HG02642 (cell line): ENCODE measurements at regions not wholly inside any gene's neighbourhood (a gene's known extent, or its start where the extent isn't known, plus 50 kb on each side); places are given as distances from the start of the nearest gene placed in this dataset.
A peak's percentile ranks its signal among the peaks of the same experiment; 100 is the strongest.

ENCODE experiments used
- ATAC-seq: cut with Tn5 transposase; IDR thresholded peaks from one replicate; pipeline ENCODE4 v1.9.1; 2021; ENCODE audit warnings: mild to moderate bottlenecking; ENCODE audit not compliant: unreplicated experiment, poor library complexity

DNA sequence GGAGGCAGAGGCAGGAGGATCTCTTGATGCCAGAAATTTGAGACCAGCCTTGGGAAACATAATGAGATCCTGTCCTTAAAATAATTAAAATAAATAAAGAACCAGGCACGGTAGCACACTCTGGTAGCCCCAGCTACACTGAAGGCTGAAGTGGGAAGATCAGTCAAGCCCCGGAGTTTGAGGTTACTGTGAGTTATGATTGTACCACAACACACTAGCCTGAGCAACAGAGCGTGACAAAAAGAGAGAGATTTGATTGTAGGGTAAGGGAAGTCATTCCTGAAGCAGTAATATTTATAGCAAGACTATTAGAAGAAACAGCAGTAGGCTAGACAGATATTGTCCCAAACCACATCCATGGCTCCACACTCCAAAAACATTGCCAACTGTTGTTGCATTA, 1408.4 kb upstream of the TENM4 start:
- peak; percentile 58 for ATAC-seq

DNA sequence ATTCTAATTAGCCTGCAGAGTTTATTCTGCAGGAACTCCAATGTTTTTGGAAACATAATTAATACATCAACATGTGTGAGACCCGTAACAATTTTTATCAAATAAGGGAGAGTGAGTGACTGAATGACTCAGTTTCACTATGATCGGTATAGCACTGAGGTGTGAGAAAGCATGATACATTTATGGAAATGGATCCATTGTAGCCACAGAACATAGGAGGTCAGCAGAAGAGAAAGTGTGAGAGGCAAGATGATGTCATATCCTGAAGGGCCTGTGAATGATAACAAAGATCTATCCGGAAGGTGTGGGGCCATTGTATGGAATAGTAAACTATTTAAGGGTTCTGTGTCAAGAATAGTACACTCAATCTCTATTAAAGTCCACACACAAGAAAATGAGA, 1406.1 kb upstream of the TENM4 start:
- peak; percentile 89 for ATAC-seq

DNA sequence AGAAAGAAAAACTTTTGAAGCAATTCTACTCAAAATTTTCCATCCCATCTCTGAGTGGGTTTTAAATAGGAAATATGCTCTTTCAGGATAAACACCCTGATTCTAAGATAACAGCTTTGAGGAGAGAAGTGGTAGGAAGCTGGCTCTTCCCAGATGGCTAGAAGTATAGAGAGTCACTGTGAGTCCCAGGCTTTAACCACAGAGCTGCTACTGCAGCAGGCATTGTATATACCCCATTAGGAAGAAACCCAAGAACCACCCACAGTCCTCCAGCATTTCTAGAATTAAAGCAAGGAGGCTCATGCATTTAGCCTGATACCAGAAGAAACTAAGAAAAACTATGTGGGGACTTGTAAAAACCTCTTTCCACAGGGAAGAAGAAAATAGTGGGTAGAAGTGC, 1405.6 kb upstream of the TENM4 start:
- no peak for ATAC-seq

DNA sequence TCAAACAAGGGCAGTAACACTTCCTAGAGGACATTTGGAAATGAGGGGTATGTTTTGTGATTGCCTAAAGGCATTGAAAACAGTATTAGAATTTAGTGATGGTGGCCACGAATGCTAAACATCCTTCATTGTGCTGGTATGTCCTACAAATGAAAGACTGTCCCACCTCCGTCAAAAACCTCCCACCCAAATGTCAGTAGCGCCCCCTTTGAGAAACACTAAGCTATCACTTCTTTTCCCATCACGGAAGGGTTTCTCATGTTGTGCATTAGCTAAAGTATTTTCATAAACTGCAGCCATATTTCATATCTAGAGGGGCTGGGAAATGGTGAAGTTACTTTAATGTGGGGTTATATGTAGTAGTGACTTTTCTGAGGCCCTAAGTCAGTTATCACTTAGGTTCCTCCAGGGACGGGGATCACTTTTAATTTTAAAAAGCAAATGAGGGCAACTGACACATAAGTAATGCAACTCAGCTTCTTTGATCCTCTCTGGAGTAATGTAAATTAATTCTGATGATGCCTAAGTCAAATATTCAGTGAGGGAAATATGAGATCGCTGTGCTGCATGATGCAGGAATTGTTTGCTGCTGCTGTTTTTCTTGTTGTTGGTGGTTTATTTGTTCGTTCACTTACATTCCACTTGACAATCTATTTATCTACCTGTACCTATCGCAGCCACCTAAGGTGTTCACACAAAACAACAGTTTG, 1403.4 kb upstream of the TENM4 start:
- no peak for ATAC-seq

DNA sequence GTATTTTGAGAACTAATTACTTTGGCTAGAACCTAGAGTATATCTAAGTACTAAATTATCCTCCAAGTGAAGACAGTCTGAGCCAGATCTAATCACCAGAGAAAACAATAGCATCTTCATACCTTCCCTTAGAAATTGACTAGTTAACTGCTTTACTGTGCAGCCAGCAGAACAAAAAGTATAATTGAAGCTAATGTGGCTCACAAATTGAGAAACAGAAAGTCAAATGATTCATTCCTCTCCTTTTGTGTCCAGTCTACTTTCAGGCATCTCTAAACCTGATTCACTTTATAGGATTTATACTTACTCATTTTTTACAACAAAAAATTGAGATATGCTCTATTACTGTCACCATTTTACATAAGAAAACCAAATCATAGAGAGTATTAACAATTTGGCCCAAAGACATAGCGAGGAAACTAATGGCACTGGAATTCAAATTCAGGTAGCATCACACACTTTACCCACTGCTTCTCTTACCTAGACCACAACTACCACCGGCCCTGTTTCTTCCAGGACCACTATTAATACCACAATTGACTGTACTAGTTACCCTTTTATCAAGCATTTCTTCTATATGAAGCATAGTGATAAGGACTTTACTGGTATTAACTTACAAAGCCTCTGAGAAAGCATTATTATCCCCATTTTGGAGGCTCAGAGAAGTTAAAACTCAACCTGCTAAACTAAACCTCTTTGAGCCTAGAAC, 1402.6 kb upstream of the TENM4 start:
- no peak for ATAC-seq

- no peak for ATAC-seq
Measured at GRCh38 chr11:80842246-80842645, 1401.4 kb upstream of the TENM4 start.

- ATAC-seq = no peak
Measured at GRCh38 chr11:80841675-80842074, 1400.8 kb upstream of the TENM4 start.

- ATAC-seq = peak; percentile 72
Measured at GRCh38 chr11:80838153-80838552, 1397.3 kb upstream of the TENM4 start.

- no peak for ATAC-seq
Measured at GRCh38 chr11:80837051-80837450, 1396.2 kb upstream of the TENM4 start.

GRCh38 chr11:80831374-80831773, 1390.5 kb upstream of the TENM4 start:
- ATAC-seq = no peak

GRCh38 chr11:80827781-80828180, 1387.0 kb upstream of the TENM4 start:
- no peak for ATAC-seq

- ATAC-seq = no peak
Measured at GRCh38 chr11:80826808-80827207, 1386.0 kb upstream of the TENM4 start.

GRCh38 chr11:80822308-80822707, 1381.5 kb upstream of the TENM4 start:
- ATAC-seq = no peak

DNA sequence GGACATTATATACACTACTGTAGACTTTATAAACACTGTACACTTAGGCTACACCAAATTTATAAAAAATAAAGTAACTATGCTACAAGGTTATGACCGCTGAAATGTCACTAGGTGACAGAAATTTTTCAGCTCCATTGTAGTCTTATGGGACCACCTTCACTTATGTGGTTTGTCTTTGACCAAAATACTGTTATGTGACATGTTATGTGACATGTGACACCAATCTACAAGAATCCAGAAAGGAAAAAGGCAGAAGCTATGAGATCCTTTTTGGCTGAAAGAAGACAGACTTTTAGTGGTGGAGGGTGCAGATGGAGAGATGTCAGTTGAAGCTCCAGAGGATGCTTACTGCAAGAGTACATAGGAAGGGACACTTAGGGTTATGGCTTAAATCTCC, 1378.4 kb upstream of the TENM4 start:
- no peak for ATAC-seq

DNA sequence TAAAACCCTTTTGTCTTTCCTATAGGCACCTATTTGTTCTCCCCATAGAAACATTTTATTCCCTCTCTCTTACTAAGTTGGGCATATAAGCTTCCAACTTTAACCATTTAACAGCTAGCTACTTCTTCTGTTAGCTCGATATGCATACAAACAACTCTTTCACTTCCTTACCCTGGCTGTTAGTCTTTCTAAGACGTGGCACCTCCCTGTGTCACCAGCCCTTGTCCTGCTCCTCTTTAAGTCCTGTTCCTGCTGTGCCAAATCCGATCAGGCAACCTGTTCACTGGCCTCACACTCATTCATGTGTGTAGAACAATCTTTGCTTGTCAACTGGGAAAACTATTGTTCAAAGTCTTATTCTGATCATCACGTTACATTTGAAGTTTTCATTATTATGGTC, 1376.1 kb upstream of the TENM4 start:
- ATAC-seq = peak; percentile 37

GRCh38 chr11:80816454-80816847, 1375.6 kb upstream of the TENM4 start:
- ATAC-seq = peak; percentile 32

DNA sequence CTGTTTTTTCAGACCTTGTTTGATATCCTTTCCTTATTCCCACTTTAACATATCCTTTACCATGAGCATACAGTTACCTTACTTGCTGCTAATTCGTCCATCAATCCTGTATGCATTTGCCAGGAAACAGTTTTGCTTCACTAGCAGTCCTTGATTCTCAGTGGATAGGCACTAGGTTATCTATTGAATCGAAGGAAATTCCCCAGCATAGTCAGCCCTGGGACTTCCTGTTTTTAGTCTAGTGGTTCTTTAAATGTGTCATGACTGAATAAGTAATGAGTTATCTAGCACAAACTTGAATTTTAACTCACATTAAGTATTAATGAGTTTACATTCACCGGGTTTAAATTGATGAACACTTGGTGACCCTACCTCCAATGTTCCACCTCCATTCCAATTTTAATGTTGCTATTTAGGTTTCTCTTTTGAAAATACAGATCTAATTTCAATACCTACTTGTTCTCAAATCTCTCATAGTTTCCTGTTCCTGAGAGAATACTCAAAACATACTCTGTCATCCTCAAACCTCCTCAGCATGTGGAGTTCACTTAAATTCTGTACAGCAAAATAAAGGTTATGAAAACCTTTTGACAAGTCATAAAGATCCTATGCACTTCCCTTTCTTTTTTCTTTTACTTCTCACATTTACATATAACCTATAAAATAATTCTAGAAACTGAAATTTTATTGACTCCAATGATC, 1375.1 kb upstream of the TENM4 start:
- ATAC-seq = peak; percentile 88

GRCh38 chr11:80814813-80815212, 1374.0 kb upstream of the TENM4 start:
- ATAC-seq = no peak

GRCh38 chr11:80810695-80811094, 1369.9 kb upstream of the TENM4 start:
- ATAC-seq = no peak

DNA sequence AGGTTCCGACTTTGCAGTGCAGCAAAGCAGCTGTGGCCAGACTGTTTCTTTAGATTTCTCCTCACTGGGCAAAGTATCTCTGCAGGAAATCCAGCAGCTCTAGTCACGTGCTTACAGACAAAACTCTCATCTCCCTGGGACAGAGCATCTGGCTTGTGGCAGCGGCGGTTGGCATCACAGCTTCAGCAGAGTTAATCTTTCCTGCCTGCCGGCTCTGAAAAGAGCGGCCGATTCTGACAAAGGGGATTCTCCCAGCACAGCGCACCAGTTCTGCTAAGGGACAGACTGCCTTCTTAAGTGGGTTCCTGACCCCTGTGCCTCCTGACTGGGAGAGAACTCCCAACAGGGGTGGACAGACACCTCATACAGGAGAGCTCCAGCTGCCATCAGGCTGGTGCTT, 1357.3 kb upstream of the TENM4 start:
- no peak for ATAC-seq

- no peak for ATAC-seq
Measured at GRCh38 chr11:80783561-80783960, 1342.7 kb upstream of the TENM4 start.
